ENCODE measurements at regions not wholly inside any gene's neighbourhood (a gene's known extent, or its start where the extent isn't known, plus 50 kb on each side); places are given as distances from the start of the nearest gene placed in this dataset.

- DNase-seq (ENCODE audit: low read depth in 4 of 6, low spot score in 6 of 6) = no peak
Measured at GRCh38 chr2:45267062-45267792, 258.0 kb upstream of the SIX2 start.

DNA sequence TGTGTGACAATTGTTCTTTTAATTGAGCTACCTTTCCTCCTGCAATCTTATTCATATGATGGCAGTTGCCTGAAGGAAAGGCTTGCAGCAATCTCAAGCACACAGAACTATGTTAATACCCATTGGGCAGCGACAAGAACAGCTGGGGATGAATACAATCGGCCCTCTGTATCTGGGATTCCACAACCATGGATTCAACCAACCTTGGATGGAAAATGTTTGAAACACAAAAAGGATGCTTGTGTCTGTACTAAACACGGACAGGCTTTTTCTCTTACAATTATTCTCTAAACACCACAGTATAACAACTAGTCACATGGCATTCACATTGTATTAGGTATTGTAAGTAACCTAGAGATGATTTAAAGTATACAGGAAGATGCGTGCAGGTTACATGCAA is 256.1 kb upstream of the SIX2 start:
- 83% methylated on average over 1 of the region's 4 CpGs for WGBS (ENCODE audit: insufficient coverage)
- no peaks in the 10 kb centered on the region for H3K4me1 ChIP-seq (ENCODE audit: control insufficient read depth, insufficient read depth, low read length)
- DNase-seq (ENCODE audit: low read depth in 4 of 6, low spot score in 6 of 6) = no peak
- H3K36me3 ChIP-seq (ENCODE audit: control insufficient read depth, insufficient read depth, low read length) = no peaks in the 10 kb centered on the region
- no peaks in the 10 kb centered on the region for H3K9me3 ChIP-seq (ENCODE audit: control insufficient read depth, insufficient read depth, low read length)
- H3K27me3 ChIP-seq (ENCODE audit: control insufficient read depth, insufficient read depth, low read length) = peaks cover 11% of the 10 kb centered on the region
- H3K4me3 ChIP-seq (ENCODE audit: low read depth, low read length) = no peak overlapping the region
- no peak overlapping the region for H3K27ac ChIP-seq (ENCODE audit: low read depth, low read length)

More at GRCh38 chr2:45267062-45267792, 258.0 kb upstream of the SIX2 start:
- H3K27me3 ChIP-seq (ENCODE audit: control insufficient read depth, insufficient read depth, low read length) = peaks cover 4% of the 10 kb centered on the region
- WGBS (ENCODE audit: insufficient coverage) = 93% methylated on average over 6 of the region's 10 CpGs
- no peaks in the 10 kb centered on the region for H3K4me1 ChIP-seq (ENCODE audit: control insufficient read depth, insufficient read depth, low read length)
- no peak overlapping the region for H3K27ac ChIP-seq (ENCODE audit: low read depth, low read length)
- no peaks in the 10 kb centered on the region for H3K9me3 ChIP-seq (ENCODE audit: control insufficient read depth, insufficient read depth, low read length)
- no peak overlapping the region for H3K4me3 ChIP-seq (ENCODE audit: low read depth, low read length)
- H3K36me3 ChIP-seq (ENCODE audit: control insufficient read depth, insufficient read depth, low read length) = no peaks in the 10 kb centered on the region

- H3K9me3 ChIP-seq (ENCODE audit: control insufficient read depth, insufficient read depth, low read length) = no peaks in the 10 kb centered on the region
- no peak for DNase-seq (ENCODE audit: low read depth in 4 of 6, low spot score in 6 of 6)
- WGBS (ENCODE audit: insufficient coverage) = 92% methylated on average over 7 of the region's 11 CpGs
- H3K27ac ChIP-seq (ENCODE audit: low read depth, low read length) = no peak overlapping the region
- H3K36me3 ChIP-seq (ENCODE audit: control insufficient read depth, insufficient read depth, low read length) = no peaks in the 10 kb centered on the region
- no peak overlapping the region for H3K4me3 ChIP-seq (ENCODE audit: low read depth, low read length)
- peaks cover 5% of the 10 kb centered on the region for H3K4me1 ChIP-seq (ENCODE audit: control insufficient read depth, insufficient read depth, low read length)
- peaks cover 13% of the 10 kb centered on the region for H3K27me3 ChIP-seq (ENCODE audit: control insufficient read depth, insufficient read depth, low read length)
Measured at GRCh38 chr2:45264227-45265225, 255.3 kb upstream of the SIX2 start.

DNA sequence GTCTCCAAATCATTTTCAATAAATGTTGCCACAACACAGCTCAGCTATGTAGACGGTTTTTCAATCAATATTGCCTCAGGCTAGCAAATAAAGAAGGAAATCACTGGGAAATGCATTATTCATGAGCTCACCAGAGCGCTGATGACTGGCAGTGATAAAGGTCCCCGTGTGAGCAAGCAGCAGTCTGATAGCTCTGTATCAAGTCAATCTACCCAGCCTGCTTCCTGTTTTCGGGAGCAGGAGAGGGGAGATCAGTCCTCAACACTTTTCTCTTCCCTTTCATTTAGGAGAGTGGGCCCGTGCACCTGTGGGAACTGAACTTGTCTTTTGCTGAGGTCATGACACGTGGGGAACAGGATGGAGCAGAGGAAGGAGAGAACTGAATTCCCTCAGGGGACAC is 253.9 kb upstream of the SIX2 start:
- DNase-seq (ENCODE audit: low read depth in 4 of 6, low spot score in 6 of 6) = peak in 1 of 6 donors; percentile 79
- 45% methylated on average over 3 of the region's 6 CpGs for WGBS (ENCODE audit: insufficient coverage)

GRCh38 chr2:45261746-45262145 is 252.5 kb upstream of the SIX2 start:
- Histone ChIP-seq H3K4me3 (ENCODE audit: low read depth, low read length) (no peak overlapping the region), H3K27me3 (ENCODE audit: control insufficient read depth, insufficient read depth, low read length) (peaks cover 13% of the 10 kb centered on the region), H3K4me1 (ENCODE audit: control insufficient read depth, insufficient read depth, low read length) (peaks cover 30% of the 10 kb centered on the region), H3K27ac (ENCODE audit: low read depth, low read length) (no peak overlapping the region), H3K9me3 (ENCODE audit: control insufficient read depth, insufficient read depth, low read length) (no peaks in the 10 kb centered on the region), H3K36me3 (ENCODE audit: control insufficient read depth, insufficient read depth, low read length) (no peaks in the 10 kb centered on the region)
- no peak for DNase-seq (ENCODE audit: low read depth in 4 of 6, low spot score in 6 of 6)
- 93% methylated on average over 3 of the region's 4 CpGs for WGBS (ENCODE audit: insufficient coverage)

More for the DNA sequence above, 253.9 kb upstream of the SIX2 start:
- Histone ChIP-seq H3K9me3 (ENCODE audit: control insufficient read depth, insufficient read depth, low read length) (no peaks in the 10 kb centered on the region), H3K27ac (ENCODE audit: low read depth, low read length) (no peak overlapping the region), H3K27me3 (ENCODE audit: control insufficient read depth, insufficient read depth, low read length) (peaks cover 13% of the 10 kb centered on the region), H3K4me1 (ENCODE audit: control insufficient read depth, insufficient read depth, low read length) (peaks cover 16% of the 10 kb centered on the region), H3K4me3 (ENCODE audit: low read depth, low read length) (no peak overlapping the region), H3K36me3 (ENCODE audit: control insufficient read depth, insufficient read depth, low read length) (no peaks in the 10 kb centered on the region)

- Histone ChIP-seq H3K36me3 (ENCODE audit: control insufficient read depth, insufficient read depth, low read length) (no peaks in the 10 kb centered on the region), H3K4me3 (ENCODE audit: low read depth, low read length) (no peak overlapping the region), H3K4me1 (ENCODE audit: control insufficient read depth, insufficient read depth, low read length) (peaks cover 33% of the 10 kb centered on the region), H3K27ac (ENCODE audit: low read depth, low read length) (no peak overlapping the region), H3K9me3 (ENCODE audit: control insufficient read depth, insufficient read depth, low read length) (no peaks in the 10 kb centered on the region), H3K27me3 (ENCODE audit: control insufficient read depth, insufficient read depth, low read length) (peaks cover 13% of the 10 kb centered on the region)
- DNase-seq (ENCODE audit: low read depth in 4 of 6, low spot score in 6 of 6) = no peak
- 62% methylated on average over 2 of the region's 5 CpGs for WGBS (ENCODE audit: insufficient coverage)
Measured at GRCh38 chr2:45260946-45261345, 251.7 kb upstream of the SIX2 start.

DNA sequence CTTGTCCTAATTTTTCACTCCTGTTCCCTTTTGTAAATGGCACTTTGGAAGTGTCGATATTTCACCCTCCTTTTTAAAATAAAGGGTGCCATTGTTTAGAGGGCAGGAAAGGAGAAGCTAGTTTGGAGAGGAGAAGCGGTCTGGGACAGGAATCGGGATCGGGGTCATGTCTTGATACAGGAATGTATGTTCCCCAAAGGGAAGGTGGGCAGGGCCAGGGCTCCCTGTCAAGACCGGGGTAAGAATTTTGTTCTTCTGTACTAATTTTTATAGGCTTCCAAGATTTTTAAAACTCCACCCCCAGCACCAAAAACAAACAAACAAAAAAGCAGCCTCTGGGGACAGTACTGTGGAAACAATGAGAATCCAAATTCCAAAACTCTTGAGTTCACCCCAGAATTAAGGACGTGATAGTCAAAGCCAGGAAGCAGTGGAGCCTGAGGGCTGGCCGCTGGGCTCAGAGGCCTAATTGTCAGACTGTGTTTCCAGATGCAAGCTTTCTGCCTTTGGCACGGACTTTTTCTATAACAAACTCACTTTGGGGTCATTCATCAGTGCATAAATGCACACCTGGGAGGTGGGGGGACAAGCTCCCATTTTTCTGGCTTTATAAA is 250.4 kb upstream of the SIX2 start:
- H3K27ac ChIP-seq (ENCODE audit: low read depth, low read length) = no peak overlapping the region

GRCh38 chr2:45259138-45259537 is 249.9 kb upstream of the SIX2 start:
- no peak overlapping the region for H3K27ac ChIP-seq (ENCODE audit: low read depth, low read length)
- peaks cover 11% of the 10 kb centered on the region for H3K27me3 ChIP-seq (ENCODE audit: control insufficient read depth, insufficient read depth, low read length)
- DNase-seq (ENCODE audit: low read depth in 4 of 6, low spot score in 6 of 6) = peak in 1 of 6 donors; percentile 42
- peaks cover 33% of the 10 kb centered on the region for H3K4me1 ChIP-seq (ENCODE audit: control insufficient read depth, insufficient read depth, low read length)
- no peaks in the 10 kb centered on the region for H3K9me3 ChIP-seq (ENCODE audit: control insufficient read depth, insufficient read depth, low read length)
- WGBS (ENCODE audit: insufficient coverage) = 24% methylated on average over 8 of the region's 8 CpGs
- no peak overlapping the region for H3K4me3 ChIP-seq (ENCODE audit: low read depth, low read length)
- H3K36me3 ChIP-seq (ENCODE audit: control insufficient read depth, insufficient read depth, low read length) = no peaks in the 10 kb centered on the region

More for the DNA sequence above, 250.4 kb upstream of the SIX2 start:
- Histone ChIP-seq H3K4me3 (ENCODE audit: low read depth, low read length) (no peak overlapping the region), H3K4me1 (ENCODE audit: control insufficient read depth, insufficient read depth, low read length) (peaks cover 33% of the 10 kb centered on the region), H3K27me3 (ENCODE audit: control insufficient read depth, insufficient read depth, low read length) (peaks cover 13% of the 10 kb centered on the region), H3K9me3 (ENCODE audit: control insufficient read depth, insufficient read depth, low read length) (no peaks in the 10 kb centered on the region), H3K36me3 (ENCODE audit: control insufficient read depth, insufficient read depth, low read length) (no peaks in the 10 kb centered on the region)
- DNase-seq (ENCODE audit: low read depth in 4 of 6, low spot score in 6 of 6) = peak in 1 of 6 donors; percentile 81
- WGBS (ENCODE audit: insufficient coverage) = 72% methylated on average over 5 of the region's 8 CpGs

GRCh38 chr2:45258311-45258710 is 249.1 kb upstream of the SIX2 start:
- DNase-seq (ENCODE audit: low read depth in 4 of 6, low spot score in 6 of 6) = no peak
- Histone ChIP-seq H3K4me1 (ENCODE audit: control insufficient read depth, insufficient read depth, low read length) (peaks cover 33% of the 10 kb centered on the region), H3K4me3 (ENCODE audit: low read depth, low read length) (no peak overlapping the region), H3K36me3 (ENCODE audit: control insufficient read depth, insufficient read depth, low read length) (no peaks in the 10 kb centered on the region), H3K27ac (ENCODE audit: low read depth, low read length) (no peak overlapping the region), H3K27me3 (ENCODE audit: control insufficient read depth, insufficient read depth, low read length) (peaks cover 10% of the 10 kb centered on the region), H3K9me3 (ENCODE audit: control insufficient read depth, insufficient read depth, low read length) (no peaks in the 10 kb centered on the region)
- 47% methylated on average over 4 of the region's 7 CpGs for WGBS (ENCODE audit: insufficient coverage)
